GM12892 (cell line): ENCODE measurements at regions not wholly inside any gene's neighbourhood (a gene's known extent, or its start where the extent isn't known, plus 50 kb on each side); places are given as distances from the start of the nearest gene placed in this dataset.

Experiments
- POLR2A ChIP-seq: IDR thresholded peaks from 2 replicates; pipeline ENCODE4 v1.6.1; 2011; ENCODE audit warnings: low read depth, low read length, control low read depth
- POLR2AphosphoS5 ChIP-seq: IDR thresholded peaks from 2 replicates; pipeline ENCODE4 v1.6.1; 2011; ENCODE audit warnings: low read depth, low read length, control low read depth
- TAF1 ChIP-seq: IDR thresholded peaks from 2 replicates; pipeline ENCODE4 v1.6.1; 2011; ENCODE audit warnings: low read depth, mild to moderate bottlenecking, control low read depth, low read length, borderline replicate concordance

GRCh38 chr10:121420006-121420405 lies 178.2 kb downstream of the FGFR2 start:
- TF ChIP-seq POLR2AphosphoS5, result no peak
- TF ChIP-seq POLR2A, result no peak
- no peak for TF ChIP-seq TAF1
